ENCODE measurements at regions not wholly inside any gene's neighbourhood (a gene's known extent, or its start where the extent isn't known, plus 50 kb on each side); places are given as distances from the start of the nearest gene placed in this dataset.

- peaks cover 4% of the 10 kb centered on the region for H3K4me1 Mint-ChIP-seq (ENCODE audit: low read depth)
- no peak for TF ChIP-seq CTCF (IDR thresholded peaks at IDR 0.05; ENCODE audit: unreplicated experiment)
- no peaks in the 10 kb centered on the region for H3K27me3 Mint-ChIP-seq
- no peak overlapping the region for H3K27ac Mint-ChIP-seq
- H3K36me3 Mint-ChIP-seq (ENCODE audit: insufficient read depth): no peaks in the 10 kb centered on the region
- H3K9me3 Mint-ChIP-seq (ENCODE audit: low read depth): no peaks in the 10 kb centered on the region
- no peak for DNase-seq (ENCODE audit: low spot score, unreplicated experiment)
- H3K4me3 Mint-ChIP-seq (ENCODE audit: low read depth): no peak overlapping the region
These were observed 206.1 kb downstream of the TM2D1 start for GRCh38 chr1:61518670-61519400.

- H3K9me3 Mint-ChIP-seq (ENCODE audit: low read depth): no peaks in the 10 kb centered on the region
- no peak for DNase-seq (ENCODE audit: low spot score, unreplicated experiment)
- H3K27ac Mint-ChIP-seq: no peak overlapping the region
- H3K4me1 Mint-ChIP-seq (ENCODE audit: low read depth): peaks cover 2% of the 10 kb centered on the region
- H3K36me3 Mint-ChIP-seq (ENCODE audit: insufficient read depth): no peaks in the 10 kb centered on the region
- H3K4me3 Mint-ChIP-seq (ENCODE audit: low read depth): no peak overlapping the region
- peaks cover 3% of the 10 kb centered on the region for H3K27me3 Mint-ChIP-seq
- no peak for TF ChIP-seq CTCF (IDR thresholded peaks at IDR 0.05; ENCODE audit: unreplicated experiment)
These were observed 207.6 kb downstream of the TM2D1 start for GRCh38 chr1:61517345-61517744.

- H3K4me1 Mint-ChIP-seq (ENCODE audit: low read depth): no peaks in the 10 kb centered on the region
- TF ChIP-seq CTCF (IDR thresholded peaks at IDR 0.05; ENCODE audit: unreplicated experiment): no peak
- no peak for DNase-seq (ENCODE audit: low spot score, unreplicated experiment)
- H3K9me3 Mint-ChIP-seq (ENCODE audit: low read depth): no peaks in the 10 kb centered on the region
- H3K4me3 Mint-ChIP-seq (ENCODE audit: low read depth): no peak overlapping the region
- H3K27me3 Mint-ChIP-seq: peaks cover 9% of the 10 kb centered on the region
- no peak overlapping the region for H3K27ac Mint-ChIP-seq
- no peaks in the 10 kb centered on the region for H3K36me3 Mint-ChIP-seq (ENCODE audit: insufficient read depth)
These were observed 209.8 kb downstream of the TM2D1 start for GRCh38 chr1:61515096-61515495.
